Pulmonary artery endothelial cell (primary cell): ENCODE measurements at regions not wholly inside any gene's neighbourhood (a gene's known extent, or its start where the extent isn't known, plus 50 kb on each side); places are given as distances from the start of the nearest gene placed in this dataset.
"Not testable (repeated sequence)": the region's sequence is repeated elsewhere in the genome, so short reads cannot be mapped to it uniquely, and the experiment has no call there.

Experiments used
- DNase-seq: peaks from one replicate; pipeline ENCODE4 v3.0.0-alpha.2; 2011; ENCODE audit warnings: low read depth, low spot score

DNA sequence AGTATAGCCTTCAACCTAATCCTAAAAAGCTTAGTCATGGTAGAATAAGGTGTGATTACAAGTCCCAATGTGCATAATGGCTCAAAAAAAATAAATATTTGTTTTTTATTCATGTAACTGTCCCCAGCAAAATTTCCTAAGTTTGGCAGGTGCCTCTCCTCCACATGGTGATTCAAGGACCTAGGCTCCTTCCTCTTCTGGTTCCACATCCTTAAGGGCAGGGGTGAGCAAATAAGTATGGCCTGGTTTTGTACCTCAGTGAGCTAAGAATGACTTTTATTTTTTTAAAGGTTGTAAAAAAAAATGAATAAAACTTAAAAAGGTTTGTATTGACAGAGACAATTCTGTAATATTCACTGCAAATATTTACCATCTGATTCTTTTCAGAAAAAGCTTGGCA lies 343.5 kb upstream of the UBE2E2 start:
- DNase-seq: no peak

GRCh38 chr3:22861426-22861825 lies 341.7 kb upstream of the UBE2E2 start:
- DNase-seq: no peak

DNA sequence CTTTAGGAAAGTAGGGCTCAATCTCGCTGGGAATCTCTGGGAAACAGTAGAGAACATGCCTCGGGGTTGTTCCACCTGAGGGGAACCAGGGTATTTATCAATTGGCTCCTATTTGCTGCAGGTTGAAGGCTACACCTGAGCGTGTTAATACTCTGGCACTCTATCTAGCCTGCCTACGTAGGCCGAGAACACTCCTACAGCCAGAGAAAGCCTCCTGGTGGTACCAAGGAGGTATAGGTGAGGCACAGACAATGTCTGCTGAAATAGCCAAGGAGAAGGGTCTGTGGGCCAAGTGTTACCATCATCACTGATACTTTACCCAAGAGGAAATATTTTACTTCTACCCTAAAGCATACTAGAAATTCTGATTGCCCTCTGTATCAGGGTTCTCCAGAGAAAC lies 341.0 kb upstream of the UBE2E2 start:
- DNase-seq: no peak

- not testable (repeated sequence) for DNase-seq
Measured at GRCh38 chr3:22882834-22883233, 320.3 kb upstream of the UBE2E2 start.

GRCh38 chr3:22885039-22885438 lies 318.1 kb upstream of the UBE2E2 start:
- DNase-seq: no peak

GRCh38 chr3:22885574-22886341 lies 317.4 kb upstream of the UBE2E2 start:
- DNase-seq: no peak

GRCh38 chr3:22886439-22887068 lies 316.6 kb upstream of the UBE2E2 start:
- DNase-seq: no peak

DNA sequence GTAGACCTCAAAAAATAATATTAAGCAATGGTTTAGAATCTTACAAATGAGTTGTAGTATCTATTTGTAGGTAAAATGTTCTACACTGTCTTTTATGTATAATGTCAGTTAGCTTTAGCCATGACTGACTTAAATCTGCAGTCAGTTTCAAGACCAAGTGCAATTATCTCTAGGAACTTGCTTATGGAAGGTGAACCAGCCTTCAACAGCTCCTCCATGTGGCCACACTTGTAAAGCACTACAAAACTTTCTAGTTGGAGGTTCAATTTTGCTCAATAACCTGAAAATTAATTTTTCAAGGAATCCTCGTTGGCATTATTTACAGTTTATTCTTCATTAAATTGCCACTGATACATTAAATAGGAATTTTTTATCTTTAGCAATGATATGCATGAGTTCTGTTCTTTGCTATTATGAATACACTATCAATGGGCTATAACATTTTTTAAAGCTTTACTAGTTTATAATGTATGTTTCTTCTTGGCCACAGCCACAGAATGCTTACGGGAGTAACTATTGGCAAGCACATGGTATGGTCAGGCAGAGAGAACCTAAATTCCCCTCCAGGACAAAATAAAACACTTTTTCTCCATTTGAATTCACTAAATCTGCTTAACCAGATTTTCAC lies 315.3 kb upstream of the UBE2E2 start:
- DNase-seq: no peak

DNA sequence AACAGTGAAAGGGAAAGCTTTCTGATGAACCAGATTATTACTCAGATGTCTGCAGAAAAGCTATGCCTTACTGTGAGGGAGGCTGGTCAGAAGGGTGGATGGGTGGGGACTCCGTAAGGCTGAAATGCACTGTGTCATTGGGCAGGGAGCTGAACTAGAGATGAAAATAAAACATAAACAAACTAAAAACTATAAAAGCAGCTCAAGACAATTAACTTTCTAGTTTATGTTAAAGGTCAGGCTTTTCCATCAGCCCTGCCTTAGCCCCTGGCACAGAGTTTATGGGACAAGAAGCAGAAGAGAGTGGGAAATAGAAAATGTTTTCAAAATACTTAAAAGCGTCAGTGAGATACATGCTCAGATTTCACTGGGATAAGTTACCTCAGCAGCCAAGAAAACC lies 310.0 kb upstream of the UBE2E2 start:
- no peak for DNase-seq

- DNase-seq: no peak
Measured at GRCh38 chr3:22893644-22894325, 309.3 kb upstream of the UBE2E2 start.

DNA sequence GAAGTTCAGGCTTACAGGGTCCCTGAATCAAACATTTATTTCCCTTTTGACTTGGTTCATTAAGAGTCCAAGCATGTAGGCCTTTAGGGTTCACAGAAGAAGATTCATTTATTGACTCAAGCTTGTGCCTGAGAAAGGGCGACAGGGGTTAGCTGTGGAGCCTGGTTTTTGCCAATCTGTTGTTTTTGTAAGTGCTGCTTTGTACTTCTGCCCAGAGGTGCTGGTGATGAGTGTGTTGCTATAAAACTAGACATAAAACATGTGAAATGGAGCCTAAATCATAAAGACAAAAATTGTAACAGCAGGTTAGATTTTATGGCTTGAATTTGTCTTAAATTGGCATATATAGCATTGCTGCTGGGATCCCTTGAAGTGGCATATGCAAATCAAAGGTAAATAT lies 308.3 kb upstream of the UBE2E2 start:
- DNase-seq: no peak

DNA sequence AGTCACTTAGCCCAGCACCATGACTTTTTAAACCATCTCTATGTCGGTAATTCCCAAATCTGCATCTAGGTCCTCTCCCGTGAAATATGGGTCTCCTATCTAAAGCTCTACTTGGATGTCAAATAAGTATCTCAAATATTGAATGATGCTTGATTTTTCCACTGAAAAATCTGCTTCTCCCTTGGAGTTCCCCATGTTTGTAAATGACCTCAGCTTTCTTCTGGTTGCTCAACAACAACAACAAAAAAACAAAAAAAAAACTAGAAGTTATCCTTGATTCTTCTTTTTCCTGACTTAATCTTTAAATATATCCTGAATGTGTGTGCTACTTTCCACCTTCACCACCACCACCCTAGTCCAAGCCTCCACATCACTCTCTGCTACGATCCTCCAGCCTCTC lies 307.5 kb upstream of the UBE2E2 start:
- no peak for DNase-seq

GRCh38 chr3:22898558-22898957 lies 304.6 kb upstream of the UBE2E2 start:
- DNase-seq: no peak

DNA sequence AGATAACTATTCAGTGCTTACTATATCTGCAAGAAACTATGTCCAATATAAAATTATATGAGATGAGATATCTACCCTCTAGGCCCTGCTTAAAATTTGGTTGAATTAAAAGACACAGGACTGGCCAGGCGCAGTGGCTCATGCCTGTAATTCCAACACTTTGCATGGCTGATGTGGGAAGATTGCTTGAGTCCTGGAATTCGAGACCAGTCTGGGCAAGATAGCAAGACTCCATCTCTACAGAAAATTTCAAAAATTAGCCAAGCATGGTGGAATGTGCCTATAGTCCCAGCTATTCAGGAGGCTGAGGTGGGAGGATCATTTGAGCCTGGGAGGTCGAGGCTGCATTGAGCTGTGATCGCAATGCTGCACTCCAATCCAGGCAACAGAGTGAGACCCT lies 303.7 kb upstream of the UBE2E2 start:
- DNase-seq: no peak

DNA sequence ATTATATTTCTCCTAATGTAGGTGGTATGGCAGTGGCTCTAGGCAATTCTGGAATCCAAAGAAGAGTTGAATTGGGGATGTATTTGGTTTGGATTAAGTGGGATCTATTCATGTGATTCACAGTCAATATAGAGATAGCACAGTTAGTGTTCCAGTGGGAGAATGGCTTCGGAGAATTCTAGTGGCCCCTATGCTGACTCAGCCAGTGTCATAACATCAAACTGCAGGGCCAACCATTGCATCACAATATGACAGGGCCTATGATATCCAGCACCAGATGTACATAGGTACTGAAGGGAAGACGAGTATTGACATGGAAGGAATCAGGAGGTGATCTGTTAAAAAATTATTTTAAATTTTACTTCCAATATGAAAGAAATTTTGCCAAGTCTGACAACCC lies 302.8 kb upstream of the UBE2E2 start:
- no peak for DNase-seq

- no peak for DNase-seq
Measured at GRCh38 chr3:22901684-22902083, 301.4 kb upstream of the UBE2E2 start.

DNA sequence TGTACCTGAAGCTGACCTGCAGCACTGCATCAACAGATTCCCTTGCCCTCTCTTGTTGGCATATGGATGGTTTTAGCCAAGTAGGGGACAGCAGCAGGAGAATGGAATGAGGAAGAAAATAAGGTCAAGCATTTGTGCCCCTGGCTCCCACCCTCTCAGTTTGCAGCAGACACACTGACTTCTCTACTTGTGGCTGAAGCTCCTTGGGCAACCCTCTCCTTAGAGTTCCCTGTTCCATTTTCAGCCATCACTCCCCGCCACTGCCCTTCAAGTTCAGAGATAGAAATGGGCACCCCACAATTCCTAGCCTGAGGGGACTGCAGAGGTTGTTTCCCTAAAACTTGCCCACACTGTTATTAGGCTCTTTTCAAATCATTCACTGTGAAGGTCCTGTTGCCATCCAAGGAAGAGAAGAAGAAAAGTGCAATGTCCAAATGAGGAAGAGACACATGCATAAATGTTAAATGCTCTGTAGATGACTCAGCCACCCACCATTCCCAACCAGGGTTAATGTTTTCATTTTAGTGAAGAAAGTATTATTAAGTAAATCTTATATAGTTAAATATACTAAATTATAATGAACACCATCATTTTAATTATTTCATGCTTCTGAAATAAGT lies 295.9 kb upstream of the UBE2E2 start:
- no peak for DNase-seq

- no peak for DNase-seq
Measured at GRCh38 chr3:22907796-22908195, 295.3 kb upstream of the UBE2E2 start.

DNA sequence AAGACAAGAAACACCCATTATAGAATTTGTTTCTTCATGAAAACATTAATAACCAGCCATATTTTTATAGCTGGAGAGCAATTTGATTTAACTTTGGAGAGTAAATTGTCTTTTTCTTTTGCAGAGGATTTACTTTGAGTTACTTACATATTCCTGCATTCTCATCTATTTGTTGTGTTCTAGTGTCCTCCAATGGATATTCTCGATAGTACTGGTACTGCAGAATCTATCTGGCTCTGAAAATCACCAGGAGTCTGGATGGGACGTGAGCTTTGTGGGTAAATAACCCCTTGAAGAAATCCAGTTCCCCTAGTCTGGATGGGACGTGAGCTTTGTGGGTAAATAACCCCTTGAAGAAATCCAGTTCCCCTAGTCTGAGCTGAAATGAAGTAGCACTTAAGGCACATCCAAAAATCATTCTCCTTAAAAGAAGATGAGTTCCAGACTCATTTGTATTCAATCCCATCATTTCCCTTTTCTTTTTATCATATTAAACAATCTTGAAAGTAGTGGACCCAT lies 294.1 kb upstream of the UBE2E2 start:
- no peak for DNase-seq

DNA sequence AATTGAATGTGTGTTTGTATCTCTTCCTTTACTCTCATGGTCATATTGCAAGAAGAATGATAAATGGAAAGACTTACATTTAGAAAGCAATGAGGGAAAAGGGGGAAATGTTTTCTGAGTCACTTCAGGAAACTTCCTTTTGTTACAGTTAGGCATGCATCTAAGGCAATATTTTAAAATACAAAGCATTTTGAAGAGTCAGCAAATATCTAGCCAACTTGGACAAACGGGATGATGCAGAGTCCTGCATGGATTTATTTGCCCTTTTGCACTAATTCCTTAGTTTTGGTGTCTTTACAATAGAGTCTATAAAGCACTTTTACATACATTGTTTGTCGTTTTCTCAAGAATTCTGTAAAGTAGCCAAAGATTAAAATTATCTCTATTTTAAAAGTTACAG lies 286.2 kb upstream of the UBE2E2 start:
- no peak for DNase-seq

DNA sequence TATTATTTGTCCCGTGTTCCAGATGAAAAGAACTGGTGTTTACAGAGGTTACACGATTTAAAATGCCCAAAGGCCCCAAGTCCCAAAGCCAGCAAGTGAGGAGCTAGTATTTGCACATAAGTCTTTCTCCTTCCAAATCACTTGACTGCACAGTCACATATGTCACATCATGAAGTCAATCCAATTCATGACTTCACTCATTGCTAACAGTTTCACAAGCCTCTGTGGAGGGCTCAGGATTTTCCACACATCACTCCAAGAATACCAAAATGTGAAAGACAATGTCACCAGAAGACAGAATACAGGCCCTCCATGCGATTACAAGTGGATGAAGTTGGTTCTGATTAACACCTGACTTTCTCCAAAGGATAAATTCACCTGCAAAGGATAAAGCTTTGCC lies 283.1 kb upstream of the UBE2E2 start:
- DNase-seq: no peak

- DNase-seq: no peak
Measured at GRCh38 chr3:22922317-22922716, 280.8 kb upstream of the UBE2E2 start.
